Caki2 (cell line): ENCODE measurements at regions not wholly inside any gene's neighbourhood (a gene's known extent, or its start where the extent isn't known, plus 50 kb on each side); places are given as distances from the start of the nearest gene placed in this dataset.
A peak's percentile ranks its signal among the peaks of the same experiment; 100 is the strongest.
"Not testable (repeated sequence)": the region's sequence is repeated elsewhere in the genome, so short reads cannot be mapped to it uniquely, and the experiment has no call there.

Source experiments
- DNase-seq: peaks from one replicate; pipeline ENCODE4 v3.0.0-alpha.2; 2015; ENCODE audit warnings: low read depth
- in situ Hi-C: cut with HindIII; loops from 2 replicates; pipeline ENCODE4 v1.10.0; 2016; ENCODE audit warnings: low sequenced_read_pairs, low pct_unique_long_range_greater_than_20kb, mixed read lengths

GRCh38 chr14:40093800-40094199 lies 661.6 kb upstream of the FBXO33 start:
- in situ Hi-C loops: no loop called here
- no peak for DNase-seq

- no peak for DNase-seq
- in situ Hi-C loops: no loop called here
These were observed 641.9 kb upstream of the FBXO33 start for GRCh38 chr14:40074169-40074568.

GRCh38 chr14:40072175-40072574 lies 639.9 kb upstream of the FBXO33 start:
- in situ Hi-C loops: no loop called here

GRCh38 chr14:40058901-40059897 lies 627.0 kb upstream of the FBXO33 start:
- DNase-seq: peak; percentile 71
- in situ Hi-C loops: no loop called here

More at GRCh38 chr14:40072175-40072574, 639.9 kb upstream of the FBXO33 start:
- no peak for DNase-seq

GRCh38 chr14:40053416-40053815 lies 621.2 kb upstream of the FBXO33 start:
- in situ Hi-C loops: no loop called here
- DNase-seq: no peak

GRCh38 chr14:40028991-40029390 lies 596.8 kb upstream of the FBXO33 start:
- no peak for DNase-seq
- in situ Hi-C loops: no loop called here

GRCh38 chr14:40025101-40025500 lies 592.9 kb upstream of the FBXO33 start:
- DNase-seq: no peak
- in situ Hi-C loops: no loop called here

GRCh38 chr14:40010961-40011360 lies 578.7 kb upstream of the FBXO33 start:
- no peak for DNase-seq

GRCh38 chr14:40009771-40010170 lies 577.5 kb upstream of the FBXO33 start:
- DNase-seq: no peak
- in situ Hi-C loops: no loop called here

More at GRCh38 chr14:40010961-40011360, 578.7 kb upstream of the FBXO33 start:
- in situ Hi-C loops: no loop called here

- in situ Hi-C loops: not testable (repeated sequence)
These were observed 576.1 kb upstream of the FBXO33 start for GRCh38 chr14:40008345-40008744.

GRCh38 chr14:40004871-40005500 lies 572.8 kb upstream of the FBXO33 start:
- in situ Hi-C loops: no loop called here

More at GRCh38 chr14:40008345-40008744, 576.1 kb upstream of the FBXO33 start:
- not testable (repeated sequence) for DNase-seq

GRCh38 chr14:40003773-40004172 lies 571.5 kb upstream of the FBXO33 start:
- DNase-seq: no peak

More at GRCh38 chr14:40004871-40005500, 572.8 kb upstream of the FBXO33 start:
- no peak for DNase-seq

GRCh38 chr14:39998854-39999253 lies 566.6 kb upstream of the FBXO33 start:
- in situ Hi-C loops: no loop called here
- no peak for DNase-seq

More at GRCh38 chr14:40003773-40004172, 571.5 kb upstream of the FBXO33 start:
- in situ Hi-C loops: no loop called here

- in situ Hi-C loops: no loop called here
- DNase-seq: no peak
These were observed 565.9 kb upstream of the FBXO33 start for GRCh38 chr14:39998114-39998513.

GRCh38 chr14:39991041-39991440 lies 558.8 kb upstream of the FBXO33 start:
- no peak for DNase-seq
- in situ Hi-C loops: no loop called here

GRCh38 chr14:39988939-39989338 lies 556.7 kb upstream of the FBXO33 start:
- DNase-seq: peak; percentile 47
- in situ Hi-C loops: no loop called here

- no peak for DNase-seq
- in situ Hi-C loops: no loop called here
These were observed 552.1 kb upstream of the FBXO33 start for GRCh38 chr14:39984323-39984722.

- no peak for DNase-seq
- in situ Hi-C loops: no loop called here
These were observed 545.0 kb upstream of the FBXO33 start for GRCh38 chr14:39977198-39977597.

GRCh38 chr14:39974036-39974435 lies 541.8 kb upstream of the FBXO33 start:
- in situ Hi-C loops: no loop called here
- DNase-seq: peak; percentile 72
